Hematopoietic multipotent progenitor cell treated with erythropoietin and hydrocortisone succinate and interleukin-3 and kit ligand, for 6 days (in vitro differentiated cells): ENCODE measurements at regions not wholly inside any gene's neighbourhood (a gene's known extent, or its start where the extent isn't known, plus 50 kb on each side); places are given as distances from the start of the nearest gene placed in this dataset.
"Not testable (repeated sequence)": the region's sequence is repeated elsewhere in the genome, so short reads cannot be mapped to it uniquely, and the experiment has no call there.

Source experiments
- DNase-seq: peaks from one replicate; pipeline ENCODE4 v3.0.0-alpha.2; 2015

DNA sequence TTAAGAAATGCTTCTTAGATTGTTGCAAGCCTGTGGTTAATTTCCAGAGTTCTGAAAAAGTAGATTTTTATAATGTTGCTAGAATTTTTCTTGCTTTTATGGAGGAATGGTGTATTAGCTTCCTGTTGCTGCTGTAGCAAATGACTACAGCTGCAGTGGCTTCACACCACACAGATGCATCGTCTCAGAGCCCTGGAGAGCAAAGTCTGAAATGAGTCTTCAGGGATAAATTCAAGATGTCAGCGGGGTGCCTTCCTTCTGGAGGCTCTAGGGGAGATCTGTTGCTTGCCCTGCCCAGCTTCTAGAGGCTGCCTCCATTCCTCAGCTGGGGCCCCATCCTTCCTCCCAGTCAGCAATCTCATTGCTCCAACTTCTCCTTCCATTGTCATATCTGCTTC lies 187.8 kb downstream of the ZNF516 start:
- DNase-seq: no peak

DNA sequence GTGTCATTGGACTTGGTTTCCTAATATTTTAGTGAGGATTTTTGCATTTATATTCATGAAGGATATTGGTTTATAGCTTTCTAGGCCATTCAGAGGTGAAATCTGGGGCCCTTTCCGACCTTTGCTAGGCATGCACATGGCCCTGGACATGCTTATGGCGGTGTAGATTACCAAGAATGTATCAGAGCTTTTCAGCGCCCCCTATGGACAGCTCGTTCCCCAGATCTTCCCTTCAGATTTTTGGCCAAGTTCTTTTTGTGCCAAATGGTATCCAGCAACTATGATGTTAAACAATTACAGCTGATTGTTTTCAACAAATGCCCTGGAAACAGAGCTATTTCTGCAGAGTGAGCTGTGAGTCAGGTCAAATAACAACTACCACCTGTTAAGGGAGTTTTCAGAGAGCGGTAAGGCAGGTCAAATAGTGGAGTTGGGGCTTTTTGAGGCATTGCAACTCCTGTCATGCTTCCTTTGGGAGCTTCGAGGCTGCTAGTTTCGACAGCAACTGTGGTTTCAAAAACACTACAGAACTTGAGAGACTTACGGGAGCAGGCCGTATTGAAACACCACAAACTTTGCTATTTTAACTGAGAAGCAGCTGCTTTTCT lies 188.3 kb downstream of the ZNF516 start:
- peak; percentile 6 for DNase-seq

- DNase-seq: no peak
Measured at GRCh38 chr18:76285866-76286265, 209.2 kb downstream of the ZNF516 start.

DNA sequence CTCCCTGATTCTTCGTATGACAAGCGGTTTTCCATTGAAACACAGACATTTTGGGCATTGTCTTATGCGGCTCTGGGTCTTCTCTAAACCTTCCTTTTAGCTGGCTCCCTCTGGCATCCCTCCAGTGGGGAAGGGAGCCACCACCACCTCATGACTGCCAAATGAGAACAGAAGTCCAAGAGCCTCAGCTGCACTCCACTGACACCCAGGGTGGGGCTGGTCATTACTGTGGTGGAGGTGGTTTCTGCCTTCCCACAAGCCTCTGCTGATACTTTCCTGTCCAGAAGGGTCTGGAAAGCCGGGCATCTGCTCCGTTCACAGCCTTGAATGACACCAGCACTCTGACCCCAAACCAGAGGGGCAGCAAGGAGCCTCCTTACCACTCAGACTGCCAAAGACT lies 213.5 kb downstream of the ZNF516 start:
- no peak for DNase-seq

DNA sequence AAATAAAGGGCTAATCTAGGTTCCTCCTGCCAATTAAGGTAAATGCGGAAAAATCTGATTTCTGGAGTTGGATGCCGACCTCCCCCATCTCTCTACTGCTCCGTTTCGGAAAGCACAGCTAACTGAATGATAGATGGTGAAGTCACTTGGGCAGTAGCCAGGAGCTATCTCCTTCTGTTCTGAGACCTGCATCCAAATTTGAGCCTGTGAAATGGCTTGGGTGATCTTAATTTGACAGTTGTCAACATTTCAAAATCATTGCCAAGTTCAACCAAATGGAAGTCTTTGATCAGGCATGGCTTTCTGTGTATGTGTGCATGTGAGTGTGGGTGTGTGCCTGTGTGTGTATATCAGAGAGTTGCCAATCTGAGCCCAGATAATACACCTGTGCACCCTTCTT lies 217.2 kb downstream of the ZNF516 start:
- DNase-seq: no peak

DNA sequence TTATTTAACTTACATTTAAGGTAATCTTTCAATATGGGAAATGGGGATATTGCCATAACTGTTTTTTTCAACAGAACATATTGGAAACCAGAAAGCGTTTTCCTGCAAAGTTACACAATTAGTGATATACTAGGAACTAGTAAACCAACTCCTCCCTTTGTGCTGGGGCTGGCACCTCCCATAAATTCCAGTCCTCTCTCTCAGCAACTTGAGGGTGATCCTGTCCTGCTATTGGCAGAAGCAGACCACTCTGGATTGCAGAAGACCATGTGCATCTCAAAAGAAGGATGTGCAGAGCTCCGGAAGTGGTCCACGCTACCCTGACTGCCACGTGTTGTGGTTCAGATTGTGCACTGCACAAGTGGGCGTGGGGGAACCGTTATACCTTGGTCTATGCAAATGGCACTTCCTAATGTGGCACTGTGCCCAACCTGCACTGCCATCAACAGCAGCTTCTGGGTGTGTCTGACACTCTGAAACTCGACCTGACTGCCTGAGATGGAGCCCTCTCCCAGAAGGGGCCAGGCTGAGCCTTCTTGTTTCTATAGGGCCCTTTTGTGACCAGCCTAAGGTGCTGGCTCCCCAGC lies 219.2 kb downstream of the ZNF516 start:
- DNase-seq: no peak

GRCh38 chr18:76274468-76275289 lies 220.4 kb downstream of the ZNF516 start:
- peak; percentile 19 for DNase-seq

- DNase-seq: no peak
Measured at GRCh38 chr18:76273956-76274355, 221.1 kb downstream of the ZNF516 start.

- DNase-seq: no peak
Measured at GRCh38 chr18:76273036-76273545, 222.0 kb downstream of the ZNF516 start.

DNA sequence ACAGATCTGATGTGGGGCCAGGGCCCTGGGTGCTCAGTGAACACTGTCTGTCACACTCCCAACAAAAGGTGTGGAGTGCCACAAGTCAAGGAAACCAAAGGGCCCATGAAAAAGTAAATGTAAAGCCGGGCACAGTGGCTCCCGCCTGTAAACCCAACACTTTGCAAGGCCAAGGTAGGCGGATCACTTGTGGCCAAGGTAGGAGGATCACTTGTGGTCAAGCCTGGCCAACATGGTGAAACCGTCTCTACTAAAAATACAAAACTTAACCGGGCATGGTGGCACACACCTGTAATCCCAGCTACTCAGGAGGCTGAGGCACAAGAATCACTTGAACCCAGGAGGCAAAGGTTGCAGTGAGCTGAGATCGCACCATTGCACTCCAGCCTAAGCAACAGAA lies 227.6 kb downstream of the ZNF516 start:
- DNase-seq: not testable (repeated sequence)

DNA sequence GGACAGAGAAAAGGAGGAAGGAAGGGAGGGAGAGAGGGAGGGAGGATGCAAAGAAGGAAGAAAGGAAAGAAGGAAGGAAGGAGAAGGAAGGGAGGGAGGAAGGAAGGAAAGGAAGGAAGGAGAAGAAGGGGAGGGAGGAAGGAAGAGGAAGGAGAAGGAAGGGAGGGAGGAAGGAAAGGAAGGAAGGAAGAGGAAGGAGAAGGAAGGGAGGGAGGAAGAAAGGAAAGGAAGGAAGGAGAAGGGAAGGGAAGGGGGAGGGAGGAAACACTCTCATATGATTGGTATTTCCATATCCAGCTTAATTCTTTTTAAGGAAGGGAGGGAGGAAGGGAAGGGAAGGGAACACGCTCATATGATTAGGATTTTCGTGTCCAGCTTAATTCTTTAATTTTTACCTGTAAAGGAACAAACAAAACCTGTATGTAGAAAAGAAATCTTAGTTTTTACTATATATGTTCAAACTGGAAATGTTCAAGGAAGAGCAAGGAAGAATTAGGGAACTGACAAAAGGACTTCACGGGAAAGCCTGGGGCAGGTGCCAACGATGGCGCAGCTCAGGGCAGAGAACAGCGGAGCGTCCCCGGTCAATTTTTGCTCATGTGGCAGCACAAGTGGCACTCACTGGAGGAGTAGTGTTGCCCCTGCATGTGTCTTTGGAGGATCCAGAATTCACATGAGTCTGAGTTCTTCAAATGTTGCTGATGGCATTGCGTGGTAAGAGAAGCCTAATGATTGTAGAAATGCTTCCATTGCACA lies 228.6 kb downstream of the ZNF516 start:
- no peak for DNase-seq

- DNase-seq: no peak
Measured at GRCh38 chr18:76265497-76266235, 229.4 kb downstream of the ZNF516 start.

- no peak for DNase-seq
Measured at GRCh38 chr18:76264876-76265250, 230.2 kb downstream of the ZNF516 start.

GRCh38 chr18:76264198-76264875 lies 230.7 kb downstream of the ZNF516 start:
- DNase-seq: peak; percentile 11

GRCh38 chr18:76263046-76264005 lies 231.7 kb downstream of the ZNF516 start:
- no peak for DNase-seq

DNA sequence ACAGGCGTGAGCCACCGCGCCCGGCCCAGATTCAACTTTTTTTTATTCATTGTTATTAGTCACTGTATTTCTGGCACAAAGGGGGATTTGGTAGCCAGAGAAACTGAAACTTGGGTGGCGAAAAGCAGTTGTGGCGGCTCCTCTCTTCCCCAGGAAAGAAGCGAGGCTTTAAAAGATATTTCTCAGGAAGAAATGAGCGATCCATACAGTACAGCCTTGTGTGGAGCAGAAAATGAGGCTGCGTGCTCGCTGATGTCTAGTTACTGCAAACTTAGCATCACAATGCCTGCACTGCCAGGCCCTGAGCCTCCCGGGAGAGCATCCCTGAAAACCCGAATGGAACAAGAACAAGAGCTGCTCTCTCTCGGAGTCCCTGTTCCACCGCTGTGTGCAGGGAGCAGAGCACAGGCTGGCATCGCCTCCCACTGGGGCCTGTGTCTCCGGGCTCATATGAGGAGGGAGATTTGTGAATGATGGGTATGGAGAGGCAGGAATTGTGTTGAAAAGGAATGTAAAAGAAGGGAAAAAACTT lies 234.0 kb downstream of the ZNF516 start:
- DNase-seq: no peak

- no peak for DNase-seq
Measured at GRCh38 chr18:76259711-76260110, 235.3 kb downstream of the ZNF516 start.

DNA sequence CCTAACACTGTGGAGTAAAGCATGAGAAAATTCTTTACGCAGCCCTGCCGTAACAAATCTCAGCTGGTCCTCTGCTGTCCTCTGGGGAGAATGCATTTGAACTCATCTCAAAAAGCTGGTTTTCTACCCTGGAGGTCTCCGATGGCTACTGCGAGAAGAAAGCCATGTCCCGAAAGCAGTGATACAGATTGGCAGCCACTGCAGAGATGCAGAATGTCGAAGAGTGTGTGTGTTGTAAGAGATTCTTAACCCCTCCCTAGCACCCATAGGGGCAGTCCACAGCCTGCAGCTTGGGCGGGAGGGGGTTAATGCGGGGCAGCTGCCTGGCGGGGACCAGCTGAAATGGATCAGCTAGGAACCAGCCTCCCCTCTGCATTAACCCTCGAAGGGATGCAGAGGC lies 235.9 kb downstream of the ZNF516 start:
- DNase-seq: no peak

DNA sequence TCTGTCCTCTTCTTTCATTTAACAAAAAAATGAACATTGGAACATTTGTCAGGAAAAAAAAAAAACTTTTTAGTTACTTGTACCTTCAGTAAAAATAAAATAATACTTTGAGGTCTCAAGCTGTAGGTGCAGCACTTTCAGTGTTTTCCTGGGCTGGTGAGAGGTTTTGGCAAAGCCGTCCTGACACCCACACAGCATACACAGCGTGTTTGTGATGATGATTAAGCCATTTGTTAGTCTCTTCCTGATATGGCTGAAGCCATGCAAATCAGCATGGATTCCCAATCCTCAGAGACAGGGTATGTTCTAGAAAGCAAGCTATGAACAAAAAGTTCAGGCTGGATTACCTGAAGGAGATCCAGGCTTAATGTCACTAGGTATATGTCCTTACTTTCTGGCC lies 236.8 kb downstream of the ZNF516 start:
- DNase-seq: no peak

- no peak for DNase-seq
Measured at GRCh38 chr18:76255070-76255683, 239.9 kb downstream of the ZNF516 start.
